DND-41 (cell line): ENCODE measurements at regions not wholly inside any gene's neighbourhood (a gene's known extent, or its start where the extent isn't known, plus 50 kb on each side); places are given as distances from the start of the nearest gene placed in this dataset.

Source experiments
- ATAC-seq: fragments of 200-7000 bp; cut with Tn5 transposase; 3 replicates; pipeline ENCODE4 v1.9.1; 2021; ENCODE audit warnings: low read depth; ENCODE audit not compliant: insufficient read depth
- DNase-seq: peaks from one replicate; pipeline ENCODE4 v3.0.0-alpha.2; 2020
- H2AFZ ChIP-seq: 2 replicates; pipeline ENCODE4 v1.6.0; 2012; ENCODE audit warnings: low read depth, low read length
- H3K27ac ChIP-seq: 2 replicates; pipeline ENCODE4 v1.5.1; 2012; ENCODE audit warnings: low read length, inconsistent platforms
- H3K27me3 ChIP-seq: fragments of 200-600 bp; sonication (generic); 2 replicates; pipeline ENCODE4 v1.6.0; 2012; ENCODE audit warnings: low read length, mild to moderate bottlenecking, inconsistent platforms; ENCODE audit not compliant: insufficient read depth, poor library complexity
- H3K36me3 ChIP-seq: 2 replicates; pipeline ENCODE4 v1.5.1; 2012; ENCODE audit warnings: low read length, inconsistent platforms; ENCODE audit not compliant: insufficient read depth
- H3K4me1 ChIP-seq: 2 replicates; pipeline ENCODE4 v1.5.1; 2012; ENCODE audit warnings: mild to moderate bottlenecking, low read length; ENCODE audit not compliant: insufficient read depth
- H3K4me2 ChIP-seq: 2 replicates; pipeline ENCODE4 v1.6.0; 2012; ENCODE audit warnings: mild to moderate bottlenecking, moderate library complexity, low read length, inconsistent platforms; ENCODE audit not compliant: insufficient read depth
- H3K4me3 ChIP-seq, 2 experiments: fragments of 200-600 bp in 1 of 2; shearing (Covaris generic) in 1 of 2; 2 replicates each; pipeline ENCODE4 v1.5.1; 2012 to 2016; ENCODE audit warnings: inconsistent platforms in 2 of 2, low read length in 2 of 2, mild to moderate bottlenecking in 2 of 2, low read depth in 1 of 2, moderate library complexity in 1 of 2
- H3K79me2 ChIP-seq: 2 replicates; pipeline ENCODE4 v1.6.0; 2012; ENCODE audit warnings: low read length, inconsistent platforms; ENCODE audit not compliant: insufficient read depth
- H3K9ac ChIP-seq: 2 replicates; pipeline ENCODE4 v1.6.0; 2012; ENCODE audit warnings: low read depth, mild to moderate bottlenecking, inconsistent platforms, low read length, moderate library complexity
- H3K9me3 ChIP-seq: 2 replicates; pipeline ENCODE4 v1.5.1; 2012; ENCODE audit warnings: low read length, moderate library complexity, mild to moderate bottlenecking, inconsistent platforms; ENCODE audit not compliant: insufficient read depth, severe bottlenecking
- H4K20me1 ChIP-seq: 2 replicates; pipeline ENCODE4 v1.6.0; 2012; ENCODE audit warnings: low read length; ENCODE audit not compliant: insufficient read depth
- CTCF ChIP-seq: IDR thresholded peaks from 2 replicates; pipeline ENCODE4 v1.5.1; 2012; ENCODE audit warnings: borderline replicate concordance, low read length, moderate library complexity, mild to moderate bottlenecking; ENCODE audit not compliant: poor library complexity, severe bottlenecking; ENCODE audit errors: extremely low read depth
- EZH2 ChIP-seq: IDR thresholded peaks from 3 replicates; pipeline ENCODE4 v1.6.1; 2012; ENCODE audit warnings: borderline replicate concordance, low read depth, mild to moderate bottlenecking, moderate library complexity, low read length, inconsistent platforms; ENCODE audit not compliant: severe bottlenecking

GRCh38 chr7:136601772-136602171, 266.7 kb upstream of the CHRM2 start:
- Histone ChIP-seq H3K27ac (no peak overlapping the region), H3K79me2 (no peaks in the 10 kb centered on the region), H3K36me3 (no peaks in the 10 kb centered on the region), H4K20me1 (no peaks in the 10 kb centered on the region), H2AFZ (no peak overlapping the region), H3K4me3 (no peak overlapping the region), H3K4me2 (no peak overlapping the region), H3K9me3 (no peaks in the 10 kb centered on the region), H3K9ac (no peak overlapping the region), H3K27me3 (no peaks in the 10 kb centered on the region), H3K4me1 (no peaks in the 10 kb centered on the region)
- ATAC-seq = no peak
- TF ChIP-seq CTCF (no peak), EZH2 (no peak)
- DNase-seq = no peak

- no peak for ATAC-seq
Observed at GRCh38 chr7:136600475-136600874, 268.0 kb upstream of the CHRM2 start.

GRCh38 chr7:136594739-136595144, 273.7 kb upstream of the CHRM2 start:
- no peaks in the 10 kb centered on the region for H3K36me3 ChIP-seq
- H3K4me1 ChIP-seq = no peaks in the 10 kb centered on the region
- H2AFZ ChIP-seq = no peak overlapping the region
- TF ChIP-seq EZH2 = no peak
- no peak for TF ChIP-seq CTCF
- no peak overlapping the region for H3K27ac ChIP-seq
- H3K4me2 ChIP-seq = no peak overlapping the region
- H3K27me3 ChIP-seq = no peaks in the 10 kb centered on the region
- H3K9me3 ChIP-seq = no peaks in the 10 kb centered on the region
- no peak overlapping the region for H3K9ac ChIP-seq
- no peaks in the 10 kb centered on the region for H3K79me2 ChIP-seq
- H3K4me3 ChIP-seq = no peak overlapping the region
- no peaks in the 10 kb centered on the region for H4K20me1 ChIP-seq
- DNase-seq (no peak), ATAC-seq (no peak)

More at GRCh38 chr7:136600475-136600874, 268.0 kb upstream of the CHRM2 start:
- H3K79me2 ChIP-seq = no peaks in the 10 kb centered on the region
- H3K9me3 ChIP-seq = no peaks in the 10 kb centered on the region
- H3K4me2 ChIP-seq = no peak overlapping the region
- DNase-seq = no peak
- H3K27ac ChIP-seq = no peak overlapping the region
- no peaks in the 10 kb centered on the region for H4K20me1 ChIP-seq
- no peaks in the 10 kb centered on the region for H3K36me3 ChIP-seq
- no peaks in the 10 kb centered on the region for H3K27me3 ChIP-seq
- TF ChIP-seq EZH2 (no peak), CTCF (no peak)
- H3K4me3 ChIP-seq = no peak overlapping the region
- no peaks in the 10 kb centered on the region for H3K4me1 ChIP-seq
- H2AFZ ChIP-seq = no peak overlapping the region
- no peak overlapping the region for H3K9ac ChIP-seq

- H3K4me1 ChIP-seq = no peaks in the 10 kb centered on the region
- H3K36me3 ChIP-seq = no peaks in the 10 kb centered on the region
- H3K4me3 ChIP-seq = no peak overlapping the region
- H3K9me3 ChIP-seq = no peaks in the 10 kb centered on the region
- H3K27ac ChIP-seq = no peak overlapping the region
- no peak overlapping the region for H2AFZ ChIP-seq
- H3K9ac ChIP-seq = no peak overlapping the region
- ATAC-seq (no peak), DNase-seq (no peak)
- no peaks in the 10 kb centered on the region for H4K20me1 ChIP-seq
- no peaks in the 10 kb centered on the region for H3K27me3 ChIP-seq
- no peak overlapping the region for H3K4me2 ChIP-seq
- no peaks in the 10 kb centered on the region for H3K79me2 ChIP-seq
- no peak for TF ChIP-seq CTCF
- no peak for TF ChIP-seq EZH2
Observed at GRCh38 chr7:136588216-136588615, 280.2 kb upstream of the CHRM2 start.
